Hepatocyte (in vitro differentiated cells): ENCODE measurements at regions not wholly inside any gene's neighbourhood (a gene's known extent, or its start where the extent isn't known, plus 50 kb on each side); places are given as distances from the start of the nearest gene placed in this dataset.

Experiments used
- DNase-seq: peaks from one replicate; pipeline ENCODE4 v3.0.0-alpha.2; 2016; ENCODE audit warnings: low spot score
- H2AFZ ChIP-seq: fragments of 200-600 bp; sonication (generic); 2 replicates; pipeline ENCODE4 v1.6.0; 2016; ENCODE audit warnings: antibody characterized with exemption, mild to moderate bottlenecking
- H3K27ac ChIP-seq: fragments of 200-600 bp; sonication (generic); 2 replicates; pipeline ENCODE4 v1.5.1; 2016; ENCODE audit warnings: mild to moderate bottlenecking
- H3K27me3 ChIP-seq: fragments of 200-600 bp; sonication (generic); 2 replicates; pipeline ENCODE4 v1.6.1; 2016
- H3K36me3 ChIP-seq: fragments of 200-600 bp; sonication (generic); replicated peaks from 2 replicates; pipeline ENCODE4 v1.5.1; 2016; ENCODE audit warnings: low read depth; ENCODE audit not compliant: insufficient read depth
- H3K4me1 ChIP-seq: fragments of 200-600 bp; sonication (generic); 2 replicates; pipeline ENCODE4 v1.5.1; 2016; ENCODE audit warnings: mild to moderate bottlenecking, moderate library complexity; ENCODE audit not compliant: insufficient read depth
- H3K4me2 ChIP-seq: fragments of 200-600 bp; sonication (generic); 2 replicates; pipeline ENCODE4 v1.6.0; 2016
- H3K4me3 ChIP-seq: fragments of 200-600 bp; sonication (generic); 2 replicates; pipeline ENCODE4 v1.5.1; 2016; ENCODE audit warnings: mild to moderate bottlenecking
- H3K79me2 ChIP-seq: fragments of 200-600 bp; sonication (generic); 2 replicates; pipeline ENCODE4 v1.6.0; 2017; ENCODE audit warnings: mild to moderate bottlenecking
- H3K9me2 ChIP-seq: fragments of 200-600 bp; sonication (generic); replicated peaks from 2 replicates; pipeline ENCODE4 v1.6.0; 2017; ENCODE audit warnings: mild to moderate bottlenecking; ENCODE audit not compliant: insufficient read depth
- H3K9me3 ChIP-seq: fragments of 200-600 bp; sonication (generic); 2 replicates; pipeline ENCODE4 v1.5.1; 2016; ENCODE audit warnings: low read depth, mild to moderate bottlenecking
- H4K20me1 ChIP-seq: fragments of 200-600 bp; sonication (generic); 2 replicates; pipeline ENCODE4 v1.6.0; 2016; ENCODE audit warnings: mild to moderate bottlenecking; ENCODE audit not compliant: insufficient read depth, poor library complexity, severe bottlenecking
- EZH2 ChIP-seq: fragments of 200-600 bp; sonication (generic); IDR thresholded peaks from 2 replicates; pipeline ENCODE4 v1.6.1; 2016; ENCODE audit warnings: antibody characterized with exemption, mild to moderate bottlenecking, borderline replicate concordance
- EZH2phosphoT487 ChIP-seq: fragments of 200-600 bp; sonication (generic); IDR thresholded peaks from one replicate; pipeline ENCODE4 v1.6.1; 2018; ENCODE audit warnings: antibody characterized with exemption, mild to moderate bottlenecking, low read depth, moderate library complexity; ENCODE audit not compliant: unreplicated experiment, severe bottlenecking
- WGBS: methylation state at CpG from one replicate; pipeline ENCODE4 v1.1.6; 2016; ENCODE audit warnings: low lambda C conversion rate; ENCODE audit errors: missing lambda C conversion rate; 5-methylcytosine and 5-hydroxymethylcytosine counted together
- TF ChIP-seq, protein P1 (sequence below): fragments of 200-600 bp; sonication (generic); IDR thresholded peaks from 2 replicates; pipeline ENCODE4 v1.5.1; 2016; ENCODE audit warnings: antibody characterized with exemption, mild to moderate bottlenecking; ENCODE audit not compliant: poor library complexity

DNA sequence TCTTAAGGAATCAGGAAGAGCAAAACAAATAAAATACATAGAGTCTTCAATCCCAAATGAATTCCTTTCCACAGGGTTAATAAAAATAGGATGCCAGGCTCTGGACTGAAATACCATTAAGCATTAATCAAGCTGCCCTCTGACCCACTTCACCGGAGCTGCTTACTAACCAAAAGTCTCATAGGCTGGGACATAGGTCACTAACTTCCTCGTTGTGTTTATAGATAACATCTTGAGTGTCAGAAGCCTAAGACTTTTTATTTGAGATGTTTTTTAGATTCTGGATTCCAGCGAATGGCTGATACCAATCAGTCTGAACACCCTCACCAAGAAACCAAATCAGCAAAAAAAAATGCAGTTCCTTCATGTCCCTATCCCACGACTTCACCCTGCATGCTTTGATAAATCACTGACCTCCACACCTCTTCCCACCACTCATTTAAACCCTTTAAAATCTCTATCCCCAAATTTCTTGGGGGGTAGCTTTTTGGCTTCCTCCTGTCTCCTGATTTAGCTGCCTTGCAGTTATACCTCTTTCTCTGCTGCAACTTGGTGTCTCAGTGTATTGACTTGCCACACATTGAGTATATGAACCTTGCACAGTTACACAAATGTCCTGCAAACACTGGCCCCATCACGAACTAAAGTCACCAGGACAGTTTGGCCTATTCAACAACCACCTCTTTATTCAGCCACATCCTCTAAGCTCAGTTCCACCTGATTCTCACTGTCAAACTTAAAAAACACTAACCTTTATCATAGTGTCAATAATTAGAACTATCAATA lies 399.3 kb downstream of the METTL4 start:
- Histone ChIP-seq H3K36me3 (no peaks in the 10 kb centered on the region), H3K27me3 (no peaks in the 10 kb centered on the region), H3K9me3 (no peaks in the 10 kb centered on the region), H2AFZ (no peak overlapping the region), H3K27ac (no peak overlapping the region), H3K4me1 (peaks cover 14% of the 10 kb centered on the region), H4K20me1 (no peaks in the 10 kb centered on the region), H3K4me3 (no peak overlapping the region), H3K9me2 (no peaks in the 10 kb centered on the region), H3K4me2 (no peak overlapping the region), H3K79me2 (no peaks in the 10 kb centered on the region)
- DNase-seq = no peak
- 42% methylated on average over 5 of the region's 5 CpGs for WGBS
- no peak for TF ChIP-seq EZH2
- no peak for TF ChIP-seq EZH2phosphoT487

DNA sequence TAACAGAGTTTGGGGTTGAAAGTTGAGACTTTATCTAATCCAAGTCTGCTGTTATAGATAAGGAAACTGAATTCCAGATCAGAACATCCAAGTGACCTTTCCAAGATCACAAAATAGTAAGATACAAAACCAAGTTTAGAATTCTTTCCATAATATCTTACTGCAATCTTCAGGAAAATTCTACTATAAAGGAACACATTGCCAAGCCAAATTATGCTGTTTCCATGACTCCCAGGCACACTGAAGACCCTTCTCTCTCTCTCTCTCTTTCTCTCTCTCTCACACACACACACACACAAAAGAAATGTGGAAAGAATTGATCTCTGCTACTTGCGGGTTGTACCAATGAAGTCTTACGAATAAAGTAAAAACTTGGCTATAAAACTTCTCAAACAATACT lies 398.4 kb downstream of the METTL4 start:
- Histone ChIP-seq H2AFZ (no peak overlapping the region), H3K4me1 (peaks cover 14% of the 10 kb centered on the region), H3K36me3 (no peaks in the 10 kb centered on the region), H3K4me3 (no peak overlapping the region), H3K4me2 (no peak overlapping the region), H4K20me1 (no peaks in the 10 kb centered on the region), H3K9me2 (no peaks in the 10 kb centered on the region), H3K79me2 (no peaks in the 10 kb centered on the region), H3K27me3 (no peaks in the 10 kb centered on the region), H3K9me3 (no peaks in the 10 kb centered on the region), H3K27ac (peak overlapping the region; percentile 36)
- WGBS = 84% methylated on average over 2 of the region's 2 CpGs
- no peak for TF ChIP-seq EZH2phosphoT487
- TF ChIP-seq EZH2 = no peak
- TF ChIP-seq, protein P1, sequence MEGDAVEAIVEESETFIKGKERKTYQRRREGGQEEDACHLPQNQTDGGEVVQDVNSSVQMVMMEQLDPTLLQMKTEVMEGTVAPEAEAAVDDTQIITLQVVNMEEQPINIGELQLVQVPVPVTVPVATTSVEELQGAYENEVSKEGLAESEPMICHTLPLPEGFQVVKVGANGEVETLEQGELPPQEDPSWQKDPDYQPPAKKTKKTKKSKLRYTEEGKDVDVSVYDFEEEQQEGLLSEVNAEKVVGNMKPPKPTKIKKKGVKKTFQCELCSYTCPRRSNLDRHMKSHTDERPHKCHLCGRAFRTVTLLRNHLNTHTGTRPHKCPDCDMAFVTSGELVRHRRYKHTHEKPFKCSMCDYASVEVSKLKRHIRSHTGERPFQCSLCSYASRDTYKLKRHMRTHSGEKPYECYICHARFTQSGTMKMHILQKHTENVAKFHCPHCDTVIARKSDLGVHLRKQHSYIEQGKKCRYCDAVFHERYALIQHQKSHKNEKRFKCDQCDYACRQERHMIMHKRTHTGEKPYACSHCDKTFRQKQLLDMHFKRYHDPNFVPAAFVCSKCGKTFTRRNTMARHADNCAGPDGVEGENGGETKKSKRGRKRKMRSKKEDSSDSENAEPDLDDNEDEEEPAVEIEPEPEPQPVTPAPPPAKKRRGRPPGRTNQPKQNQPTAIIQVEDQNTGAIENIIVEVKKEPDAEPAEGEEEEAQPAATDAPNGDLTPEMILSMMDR = no peak
- no peak for DNase-seq

DNA sequence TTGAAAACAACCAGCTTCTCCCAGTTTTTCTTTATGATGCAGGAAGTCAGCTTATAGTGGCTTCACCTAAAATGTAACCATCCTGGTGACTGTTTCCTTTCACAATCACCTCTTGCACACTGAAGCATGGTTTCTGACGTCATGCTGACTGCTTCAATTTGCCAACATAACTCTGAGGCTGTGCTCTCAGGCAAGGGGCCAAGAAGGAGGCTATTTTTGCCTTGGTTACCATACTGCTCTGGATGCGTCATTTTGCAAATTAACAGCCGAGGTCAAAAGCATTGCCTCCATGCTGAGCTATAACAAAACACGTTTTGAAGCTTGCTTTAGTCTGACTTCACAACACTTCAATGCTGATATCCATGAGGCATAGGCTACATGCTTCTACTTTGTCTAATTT lies 397.8 kb downstream of the METTL4 start:
- Histone ChIP-seq H3K27me3 (no peaks in the 10 kb centered on the region), H3K4me1 (peaks cover 14% of the 10 kb centered on the region), H3K9me3 (no peaks in the 10 kb centered on the region), H4K20me1 (no peaks in the 10 kb centered on the region), H3K4me2 (no peak overlapping the region), H3K9me2 (no peaks in the 10 kb centered on the region), H2AFZ (no peak overlapping the region), H3K4me3 (no peak overlapping the region), H3K27ac (peak overlapping the region; percentile 1), H3K36me3 (no peaks in the 10 kb centered on the region), H3K79me2 (no peaks in the 10 kb centered on the region)
- TF ChIP-seq EZH2phosphoT487 (no peak), EZH2 (no peak)
- TF ChIP-seq, protein P1 = no peak
- 67% methylated on average over 4 of the region's 4 CpGs for WGBS
- peak; percentile 46 for DNase-seq

DNA sequence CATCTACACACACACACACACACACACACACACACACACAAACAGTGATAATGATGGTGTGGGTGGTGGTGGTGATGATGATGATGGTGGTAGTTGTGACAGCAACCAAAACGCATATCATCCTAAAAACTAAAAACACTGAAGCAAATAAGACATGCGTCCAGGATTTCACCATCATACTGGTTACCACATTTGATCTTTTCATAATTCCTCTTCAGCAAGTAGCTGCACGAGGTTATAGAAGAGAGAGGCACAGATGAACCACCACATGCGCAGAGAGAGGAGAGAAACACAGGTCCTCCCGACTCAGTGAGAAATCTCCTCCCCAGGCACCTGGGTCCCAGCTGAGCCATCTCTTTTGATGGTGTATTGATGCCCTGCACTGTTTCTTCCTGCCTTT lies 393.3 kb downstream of the METTL4 start:
- WGBS = 89% methylated on average over 5 of the region's 5 CpGs

More for the DNA sequence above, 393.3 kb downstream of the METTL4 start:
- no peaks in the 10 kb centered on the region for H4K20me1 ChIP-seq
- H3K9me3 ChIP-seq = no peaks in the 10 kb centered on the region
- H3K27me3 ChIP-seq = no peaks in the 10 kb centered on the region
- H3K79me2 ChIP-seq = no peaks in the 10 kb centered on the region
- H3K4me1 ChIP-seq = peaks cover 7% of the 10 kb centered on the region
- no peak overlapping the region for H3K4me2 ChIP-seq
- no peaks in the 10 kb centered on the region for H3K9me2 ChIP-seq
- no peaks in the 10 kb centered on the region for H3K36me3 ChIP-seq
- DNase-seq = no peak
- TF ChIP-seq EZH2phosphoT487 (no peak), EZH2 (no peak)
- TF ChIP-seq, protein P1 = no peak
- no peak overlapping the region for H2AFZ ChIP-seq
- H3K4me3 ChIP-seq = no peak overlapping the region
- no peak overlapping the region for H3K27ac ChIP-seq
